ENCODE measurements at regions not wholly inside any gene's neighbourhood (a gene's known extent, or its start where the extent isn't known, plus 50 kb on each side); places are given as distances from the start of the nearest gene placed in this dataset.
"Not testable (repeated sequence)": the region's sequence is repeated elsewhere in the genome, so short reads cannot be mapped to it uniquely, and the experiment has no call there.

DNA sequence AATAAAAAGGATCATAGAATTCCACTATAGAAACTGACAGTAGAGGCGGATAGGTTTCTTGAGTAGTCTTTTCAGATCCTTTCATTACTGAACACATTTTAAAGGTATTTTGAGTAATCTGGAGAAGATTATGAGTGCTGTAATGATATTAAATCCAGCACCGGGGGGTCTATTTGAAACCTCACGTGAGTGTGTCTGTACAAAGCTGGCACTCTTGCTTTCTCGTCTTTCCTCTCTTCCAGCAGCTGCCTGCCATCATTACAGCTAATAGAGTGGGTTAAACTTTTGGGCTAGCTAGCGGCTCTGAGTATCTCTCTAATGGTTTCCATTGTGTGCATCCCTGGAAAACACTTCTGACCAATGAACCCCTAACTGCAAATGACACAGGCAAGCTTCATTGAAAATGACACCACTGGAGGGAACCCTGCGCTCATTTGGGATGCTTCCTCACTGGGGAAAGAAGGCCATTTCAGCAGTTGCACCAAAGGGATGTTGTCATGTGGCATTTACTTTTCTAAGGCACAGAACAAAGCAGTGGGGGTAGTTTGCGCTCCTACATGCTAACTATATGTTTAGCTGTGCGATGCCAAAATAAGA lies 101.0 kb downstream of the HRH4 start:
- no peak for DNase-seq (ENCODE audit: low read depth in 3 of 3)

DNA sequence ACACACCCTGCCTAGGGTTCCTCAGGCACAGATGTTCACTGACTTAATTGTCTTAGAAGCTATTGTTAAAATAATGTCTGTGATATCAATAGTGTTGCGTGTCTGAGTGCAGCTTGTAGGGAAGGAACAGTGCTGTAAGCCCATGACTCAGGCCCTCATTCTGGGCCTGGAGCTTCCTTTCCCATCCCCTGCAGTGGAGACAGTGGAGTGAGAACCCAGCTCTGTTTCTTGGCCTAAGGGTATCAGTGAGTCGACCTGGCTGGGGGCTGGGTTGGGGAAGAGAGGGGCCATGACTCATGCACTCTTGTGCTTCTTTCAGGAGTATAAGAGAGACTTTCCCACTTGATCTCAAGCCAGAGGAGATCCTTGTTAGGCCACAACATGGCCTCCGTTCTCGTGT lies 106.8 kb downstream of the HRH4 start:
- no peak for DNase-seq (ENCODE audit: low read depth in 3 of 3)

DNA sequence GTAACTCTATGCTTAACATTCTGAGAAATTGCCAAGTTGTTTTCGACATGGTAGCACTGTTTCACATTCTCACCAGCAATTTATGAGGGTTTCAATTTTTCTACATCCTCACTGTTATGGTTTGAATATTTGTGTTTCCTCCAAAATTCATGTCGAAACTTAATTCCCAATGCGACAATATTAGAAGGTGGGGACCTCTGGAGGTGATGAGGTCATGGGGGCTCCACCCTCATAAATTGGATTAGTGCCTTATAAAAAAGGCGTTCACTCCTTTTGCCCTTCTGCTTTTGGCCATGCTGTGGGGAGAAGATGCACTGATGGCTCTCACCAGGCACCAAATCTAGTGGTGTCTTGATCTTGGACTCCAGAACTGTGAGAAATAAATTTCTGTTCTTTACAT lies 110.3 kb downstream of the HRH4 start:
- DNase-seq (ENCODE audit: low read depth in 3 of 3): no peak

DNA sequence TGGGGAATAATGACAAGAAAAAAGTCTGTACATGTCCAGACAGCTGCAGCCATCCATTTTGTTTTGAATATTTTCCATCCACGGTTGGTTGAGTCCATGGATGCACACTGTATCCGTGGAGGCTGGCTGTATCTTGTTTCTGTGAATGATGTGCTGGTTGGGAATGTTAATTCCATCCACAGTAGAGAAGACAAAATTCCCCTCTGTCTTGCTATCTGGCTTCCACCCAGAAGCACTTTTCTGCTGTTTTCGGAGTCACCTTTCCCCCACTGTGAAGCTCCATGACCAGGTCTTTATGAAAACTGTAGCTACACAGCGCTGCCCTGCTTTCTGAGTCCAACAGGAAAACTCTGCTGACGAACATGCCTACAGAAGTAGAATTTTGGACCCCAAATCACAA lies 122.3 kb downstream of the HRH4 start:
- no peak for DNase-seq (ENCODE audit: low read depth in 3 of 3)

DNA sequence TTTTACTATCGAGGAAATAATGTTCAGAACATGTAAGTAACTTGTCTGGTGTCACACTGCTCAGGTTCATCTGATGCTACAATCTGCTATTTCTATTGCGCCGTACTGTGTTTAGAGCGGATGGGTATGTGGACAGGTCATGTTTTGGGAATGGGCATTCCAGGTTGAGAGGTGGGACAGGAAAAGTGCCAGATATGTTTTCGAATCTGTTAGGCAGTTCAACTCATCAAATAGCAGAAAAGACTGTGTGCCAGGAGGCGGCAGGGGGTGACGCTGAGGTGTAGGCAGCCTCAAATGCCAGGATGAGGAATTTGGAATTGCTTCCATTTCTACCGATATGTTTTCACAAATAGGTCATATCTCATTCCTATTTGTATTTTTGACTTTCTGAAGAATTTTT lies 123.8 kb downstream of the HRH4 start:
- DNase-seq (ENCODE audit: low read depth in 3 of 3): no peak

DNA sequence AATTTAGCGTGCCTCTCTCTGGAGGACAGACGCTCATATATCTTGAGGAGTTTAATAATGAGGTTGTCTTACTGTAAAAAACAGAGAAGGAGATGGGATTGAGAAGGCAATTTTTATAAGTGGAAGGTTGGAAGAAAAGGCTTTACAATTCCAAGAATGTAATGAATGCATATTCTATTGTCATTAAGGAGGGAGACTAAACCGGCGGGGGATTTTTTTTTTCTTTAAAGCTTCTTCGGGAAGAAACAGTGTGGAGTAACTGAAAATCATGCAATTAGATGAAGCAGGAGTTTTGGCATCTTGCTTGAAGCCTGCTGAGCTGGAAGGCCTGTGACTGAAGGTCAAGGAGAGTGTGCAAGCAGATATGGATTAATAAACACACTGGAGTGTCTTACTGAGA lies 124.4 kb downstream of the HRH4 start:
- no peak for DNase-seq (ENCODE audit: low read depth in 3 of 3)

DNA sequence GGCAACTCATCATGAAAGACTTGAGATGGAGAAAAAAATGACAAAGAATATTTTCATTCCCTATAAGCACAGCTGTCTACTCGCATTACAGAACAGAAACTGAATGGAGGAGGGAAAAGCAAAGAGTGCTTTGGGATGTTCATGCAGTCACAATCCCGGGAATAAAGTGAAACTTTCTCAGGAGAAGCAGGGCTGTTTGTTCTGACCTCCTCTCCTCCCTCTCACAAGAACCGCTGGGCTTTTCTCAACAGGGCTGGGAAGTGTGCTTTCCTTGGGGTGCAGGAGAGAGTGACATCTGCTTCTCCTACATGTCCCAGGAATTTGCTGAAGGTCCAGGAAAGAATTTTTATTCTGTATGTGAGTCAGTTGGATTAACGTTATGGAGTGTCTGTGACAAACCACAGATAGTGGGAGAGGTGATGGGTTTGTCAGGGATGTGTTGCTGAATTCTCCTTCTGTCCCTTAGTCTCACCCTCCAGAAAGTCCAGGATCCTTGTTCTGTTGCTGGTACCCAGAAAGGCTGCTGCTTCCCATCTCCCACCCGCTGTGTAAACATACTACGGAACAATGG lies 125.6 kb downstream of the HRH4 start:
- no peak for DNase-seq (ENCODE audit: low read depth in 3 of 3)

DNA sequence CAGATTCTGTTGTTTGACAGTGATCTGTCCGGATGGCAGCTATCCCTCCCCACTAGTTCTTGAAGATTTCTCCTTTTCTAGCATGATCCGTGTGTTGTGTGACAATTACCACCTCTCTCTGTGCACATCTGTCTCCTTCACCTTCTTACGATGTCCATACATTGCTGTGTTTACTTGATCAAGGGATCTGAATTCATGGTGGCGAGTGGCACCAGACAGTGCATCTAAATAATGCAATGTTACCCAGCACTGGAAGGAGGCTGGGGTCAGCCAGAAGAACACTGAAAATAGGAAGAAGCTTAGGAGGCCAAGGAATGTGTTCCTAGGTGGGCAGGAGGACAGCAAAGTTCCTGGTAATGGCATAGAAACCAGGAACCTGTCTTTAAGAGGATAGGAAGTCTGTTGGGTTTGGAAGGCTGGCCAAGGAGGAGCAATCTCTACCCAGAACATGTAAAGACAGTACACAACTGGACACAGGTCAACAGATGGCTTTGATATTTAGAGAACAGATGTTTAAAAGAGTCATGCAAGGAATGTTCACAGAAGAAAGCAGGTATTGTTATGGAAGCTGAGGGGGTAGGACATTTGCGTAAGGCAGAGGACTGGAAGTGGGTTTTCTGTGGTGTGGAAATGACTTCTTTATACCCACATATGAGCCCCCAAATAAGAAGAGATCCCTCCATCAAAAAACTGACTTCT lies 126.4 kb downstream of the HRH4 start:
- DNase-seq (ENCODE audit: low read depth in 3 of 3): no peak

DNA sequence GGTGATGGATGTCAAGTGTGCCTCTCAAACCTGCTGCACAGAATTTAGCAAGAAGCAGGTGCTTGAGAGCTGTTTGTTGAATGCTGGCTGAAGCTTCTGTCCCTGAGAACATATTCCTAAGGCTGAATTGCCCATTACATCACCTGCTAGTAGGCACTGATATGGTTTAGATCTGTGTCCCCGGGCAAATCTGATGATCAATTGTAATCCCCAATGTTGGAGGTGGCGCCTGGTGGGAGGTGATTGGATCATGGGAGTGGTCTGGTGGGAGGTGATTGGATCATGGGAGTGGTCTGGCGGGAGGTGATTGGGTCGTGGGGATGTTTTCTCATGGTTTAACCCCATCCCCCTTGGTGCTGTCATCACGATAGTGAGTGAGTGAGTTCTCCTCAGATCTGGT lies 128.0 kb downstream of the HRH4 start:
- no peak for DNase-seq (ENCODE audit: low read depth in 3 of 3)

DNA sequence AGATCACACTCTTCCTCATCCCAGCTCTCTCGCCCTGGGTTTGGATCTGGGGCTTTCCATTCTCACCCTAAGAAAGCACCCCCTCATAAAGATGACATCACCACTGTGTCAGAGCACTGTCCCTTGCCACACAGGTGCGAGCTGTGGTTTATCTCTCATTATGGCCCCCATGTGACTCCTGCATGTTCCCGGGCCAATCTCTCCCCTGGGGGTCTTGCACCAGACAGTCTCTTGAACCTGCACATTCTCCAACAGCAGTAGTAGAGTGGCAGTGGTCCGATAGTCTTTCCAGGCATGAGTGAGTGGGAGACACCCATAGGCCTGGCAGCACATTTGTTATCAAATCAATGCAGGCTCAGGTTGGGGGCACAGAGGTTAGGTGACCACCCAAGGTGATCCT lies 130.5 kb downstream of the HRH4 start:
- DNase-seq (ENCODE audit: low read depth in 3 of 3): no peak

DNA sequence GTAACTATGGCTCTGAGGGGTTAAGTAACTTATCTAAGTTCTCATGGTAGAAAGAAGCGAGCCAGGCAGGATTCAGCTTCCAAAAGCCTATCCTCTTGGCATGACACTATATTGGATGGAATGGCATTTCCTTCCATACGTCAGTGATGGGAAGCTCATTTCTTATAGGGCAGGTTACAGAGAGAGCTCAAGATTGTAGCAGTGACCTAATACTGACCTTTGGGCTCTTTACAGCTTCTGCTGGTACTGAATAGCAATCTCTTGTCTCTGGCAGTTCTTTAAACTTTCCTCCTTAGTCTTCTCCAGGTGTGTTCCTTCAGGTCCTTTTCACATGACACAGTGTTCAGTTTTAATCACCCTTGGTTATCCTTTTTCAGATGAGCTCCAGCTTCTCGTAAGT lies 133.0 kb downstream of the HRH4 start:
- DNase-seq (ENCODE audit: low read depth in 3 of 3): no peak

DNA sequence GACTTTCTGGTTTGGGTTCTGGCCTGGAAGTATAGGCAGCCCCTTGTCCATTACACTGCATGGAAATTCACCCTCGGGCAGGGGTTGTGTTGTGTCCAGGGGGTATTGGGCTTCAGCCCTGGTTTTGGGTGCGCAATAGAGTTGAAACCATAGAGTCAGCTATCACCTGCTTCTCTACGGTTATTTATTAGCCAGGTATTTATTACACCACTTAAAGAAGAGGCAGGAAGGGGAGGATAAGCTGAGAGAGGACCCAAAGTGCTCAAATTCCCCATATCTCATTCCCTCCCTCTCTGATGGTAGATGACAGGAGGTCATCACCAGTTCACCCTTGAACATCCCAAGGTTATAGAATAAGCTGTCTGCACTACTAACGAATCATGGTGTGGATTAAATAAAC lies 133.4 kb downstream of the HRH4 start:
- DNase-seq (ENCODE audit: low read depth in 3 of 3): no peak

DNA sequence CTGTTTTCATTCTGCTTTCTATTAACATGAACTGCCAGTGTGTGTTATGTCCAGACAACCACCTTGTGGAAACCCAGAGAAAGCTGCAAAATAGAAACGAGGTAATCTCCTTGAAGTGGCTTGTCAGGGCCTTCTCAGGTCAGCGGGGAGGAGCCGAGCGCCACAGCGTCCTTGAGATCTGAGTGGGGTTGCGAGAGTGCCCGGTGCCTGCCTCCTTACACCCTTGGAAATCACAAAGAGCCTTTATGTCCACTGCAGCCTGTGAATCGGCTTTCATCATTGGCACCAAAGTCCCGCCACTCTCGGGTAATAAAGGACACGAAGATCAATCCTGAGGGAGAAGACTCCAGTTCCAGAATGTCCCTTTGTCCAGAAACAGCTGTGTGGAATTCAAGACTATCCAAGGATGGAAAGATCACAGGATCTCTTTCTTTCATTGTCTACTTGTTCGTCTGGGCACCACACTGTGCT lies 135.2 kb downstream of the HRH4 start:
- DNase-seq (ENCODE audit: low read depth in 3 of 3): no peak

DNA sequence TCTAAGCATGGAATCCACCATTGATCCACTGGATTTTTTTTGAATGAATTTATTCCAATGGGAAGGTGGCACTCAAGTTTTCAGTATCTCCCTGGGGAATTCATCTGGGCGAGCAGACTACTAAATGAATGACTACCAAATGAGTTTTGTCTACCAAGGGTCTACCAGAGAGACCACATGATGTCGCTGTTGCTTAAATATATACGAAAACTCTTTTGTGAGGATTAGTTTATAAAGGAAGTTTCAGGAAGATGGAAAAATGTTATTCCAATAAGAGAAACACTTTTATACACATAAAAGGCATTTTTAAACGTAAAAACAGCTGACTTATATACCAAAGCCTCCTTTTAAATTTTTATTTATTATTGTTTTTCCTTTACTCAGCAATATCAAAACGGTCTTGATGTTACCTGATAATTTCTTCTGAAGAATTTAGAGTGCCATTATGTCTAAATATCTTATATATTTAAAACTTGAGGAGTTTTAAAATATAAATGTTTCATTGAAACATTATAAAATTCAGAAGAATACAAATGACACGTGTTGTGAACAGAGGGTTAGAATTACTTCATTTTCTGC lies 139.7 kb downstream of the HRH4 start:
- no peak for DNase-seq (ENCODE audit: low read depth in 3 of 3)

DNA sequence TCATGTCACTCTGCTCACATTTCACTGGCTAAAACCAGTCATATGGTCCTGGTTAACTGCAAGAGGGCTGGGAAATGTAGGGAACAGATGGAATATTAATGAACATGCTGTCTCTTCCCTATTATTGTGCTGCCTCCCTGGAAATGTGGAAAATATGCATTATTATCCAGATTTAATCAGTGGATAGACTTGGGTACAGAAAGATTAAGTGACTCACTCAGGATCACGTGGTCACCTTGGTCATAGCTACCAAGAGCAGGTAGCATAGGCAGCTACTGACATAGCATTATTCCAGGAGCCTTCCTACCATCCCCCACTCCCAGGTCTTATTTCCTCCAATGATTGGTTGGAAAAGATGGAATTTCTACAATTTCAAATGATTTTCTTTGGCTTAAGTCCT lies 141.1 kb downstream of the HRH4 start:
- DNase-seq (ENCODE audit: low read depth in 3 of 3): no peak

DNA sequence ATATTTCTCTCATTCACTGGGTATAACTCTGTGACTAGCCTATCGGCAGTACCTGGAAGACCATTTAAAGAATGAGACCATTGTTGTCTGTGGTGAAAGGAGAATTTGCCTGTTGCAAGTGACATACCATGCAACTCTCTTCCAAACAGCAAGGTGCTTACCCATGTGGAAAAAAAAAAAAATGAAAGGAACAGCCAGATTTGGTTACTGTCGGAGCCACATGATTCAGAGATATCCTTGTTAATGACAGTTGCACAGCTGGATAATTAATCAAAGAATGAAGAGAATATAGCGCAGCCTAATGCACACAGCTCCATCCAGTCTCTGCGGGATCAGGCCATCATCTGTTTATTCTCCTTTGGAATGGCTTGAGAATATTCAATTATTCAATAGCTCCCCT lies 141.8 kb downstream of the HRH4 start:
- no peak for DNase-seq (ENCODE audit: low read depth in 3 of 3)

DNA sequence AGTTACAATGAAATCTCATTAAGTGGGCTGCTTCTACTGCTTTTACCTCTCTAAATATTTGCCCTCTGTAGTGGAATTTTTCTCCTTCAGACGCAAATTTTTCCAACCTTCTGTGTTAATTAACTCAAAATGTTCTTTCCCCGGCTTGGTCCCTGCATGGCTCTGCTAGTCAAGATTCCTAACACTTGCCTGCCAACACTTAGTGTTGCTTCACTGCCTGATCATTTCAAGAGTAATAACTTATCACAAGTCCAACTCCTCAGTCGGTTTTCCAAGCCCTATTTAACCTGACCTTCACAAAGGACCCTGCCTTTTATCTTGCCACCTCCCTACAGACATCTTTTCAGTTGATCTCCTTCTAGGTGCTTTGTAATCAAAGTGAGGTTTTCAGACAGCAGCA lies 142.7 kb downstream of the HRH4 start:
- no peak for DNase-seq (ENCODE audit: low read depth in 3 of 3)

DNA sequence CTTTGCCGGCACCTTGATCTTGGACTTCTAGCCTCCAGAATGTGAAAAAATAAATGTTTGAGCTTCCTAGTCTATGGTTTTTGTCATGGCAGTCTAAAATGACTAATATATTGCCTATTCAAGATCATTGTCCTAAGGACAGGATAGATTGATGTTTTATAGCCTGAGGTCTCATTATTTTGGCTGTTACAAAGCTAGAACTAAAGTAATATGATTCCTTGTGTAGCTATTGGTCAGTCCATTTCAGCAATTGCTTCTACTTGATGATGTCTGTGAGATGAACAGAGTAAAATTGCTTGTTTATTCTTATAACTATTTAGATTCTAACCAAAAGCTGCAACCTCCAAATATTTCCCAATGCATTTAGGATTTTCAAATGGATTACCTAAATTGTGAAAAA lies 145.0 kb downstream of the HRH4 start:
- no peak for DNase-seq (ENCODE audit: low read depth in 3 of 3)

DNA sequence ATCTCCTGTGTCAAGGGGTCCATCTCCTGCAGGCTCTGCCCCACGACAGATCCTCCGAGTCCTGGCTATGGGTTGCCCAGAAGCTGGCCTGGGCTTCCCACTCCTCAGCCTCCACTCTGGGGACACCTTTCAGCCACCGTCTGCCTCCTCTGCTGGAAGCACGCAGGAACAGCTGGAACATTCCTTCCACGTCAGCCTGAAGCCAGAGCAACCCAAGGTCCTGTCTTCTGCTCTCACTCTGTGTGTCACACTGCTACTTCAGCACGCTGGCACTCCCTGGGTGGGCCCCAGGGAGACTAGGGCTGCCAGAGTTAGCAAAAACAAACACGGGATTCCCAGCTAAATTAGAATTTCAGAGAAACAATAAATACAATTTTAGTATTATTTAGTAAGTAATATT lies 148.8 kb downstream of the HRH4 start:
- DNase-seq (ENCODE audit: low read depth in 3 of 3): no peak

DNA sequence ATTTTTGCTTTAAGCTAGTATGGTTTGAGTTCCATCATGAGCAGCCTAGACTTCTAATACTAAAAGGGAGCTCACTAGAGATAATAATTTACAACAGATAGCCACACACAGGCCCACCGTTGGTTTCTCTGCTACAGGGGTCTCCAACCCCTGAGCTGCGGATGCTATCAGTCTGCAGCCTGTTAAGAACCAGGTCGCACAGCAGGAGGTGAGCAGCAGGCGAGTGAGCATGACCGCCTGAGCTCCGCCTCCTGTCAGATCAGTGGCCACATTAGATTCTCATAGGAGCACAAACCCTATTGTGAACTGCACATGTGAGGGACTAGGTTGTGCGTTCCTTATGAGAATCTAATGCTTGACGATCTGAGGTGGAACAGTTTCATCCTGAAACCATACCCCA lies 150.6 kb downstream of the HRH4 start:
- no peak for DNase-seq (ENCODE audit: low read depth in 3 of 3)

DNA sequence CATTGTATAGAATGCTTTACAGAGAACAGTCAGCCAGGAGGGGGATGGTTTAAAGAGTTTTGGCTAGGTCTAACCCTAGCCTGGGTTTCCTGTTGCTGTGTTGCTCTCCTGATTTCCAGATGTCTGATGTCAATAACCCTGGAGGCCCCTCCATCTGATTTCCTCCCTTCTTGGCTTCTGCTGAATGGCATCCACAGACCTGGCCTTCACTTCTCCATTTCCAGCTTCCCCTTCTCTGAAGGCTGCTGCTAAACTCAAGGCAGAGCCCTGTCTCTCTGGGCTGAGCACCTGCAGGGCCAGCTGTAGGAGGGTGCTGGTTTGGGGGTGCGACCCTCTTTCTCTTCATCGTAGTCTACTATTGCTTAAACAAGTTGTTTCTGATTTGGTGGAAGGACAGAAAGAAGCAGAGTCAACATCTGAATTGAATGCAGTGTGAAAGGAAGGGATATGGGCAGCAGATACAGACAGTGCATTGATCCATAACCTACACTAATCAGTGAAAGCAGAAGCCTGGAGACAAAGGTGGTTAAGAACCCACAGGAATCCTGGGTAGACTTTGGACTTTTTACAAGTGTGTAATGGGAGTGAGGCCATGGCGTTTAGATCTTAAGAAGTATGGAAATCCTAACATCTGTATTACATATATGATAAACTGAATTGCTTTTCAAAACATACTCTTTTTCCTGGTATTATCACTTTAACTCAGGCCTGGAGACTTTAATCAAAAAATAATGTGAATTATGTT lies 153.6 kb downstream of the HRH4 start:
- DNase-seq (ENCODE audit: low read depth in 3 of 3): no peak

DNA sequence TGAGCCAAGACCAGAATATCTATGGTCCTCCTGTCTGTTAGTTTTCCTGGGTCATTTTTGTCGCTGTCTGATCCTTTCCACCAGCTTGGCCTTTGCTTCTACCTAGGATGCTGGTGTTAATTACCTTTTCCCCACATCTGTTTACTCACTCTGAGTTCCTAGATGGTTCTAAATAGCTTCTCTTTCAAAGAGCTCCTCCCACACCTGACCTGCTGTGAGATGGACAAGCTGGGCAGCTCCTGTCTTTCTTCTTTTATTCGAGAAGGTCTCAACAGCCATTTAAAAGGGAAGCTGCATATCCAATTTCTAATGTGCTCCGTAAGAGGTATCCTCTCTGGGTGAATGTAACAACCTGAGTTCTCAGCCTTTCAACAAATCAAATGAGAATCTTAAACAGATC lies 156.2 kb downstream of the HRH4 start:
- no peak for DNase-seq (ENCODE audit: low read depth in 3 of 3)

DNA sequence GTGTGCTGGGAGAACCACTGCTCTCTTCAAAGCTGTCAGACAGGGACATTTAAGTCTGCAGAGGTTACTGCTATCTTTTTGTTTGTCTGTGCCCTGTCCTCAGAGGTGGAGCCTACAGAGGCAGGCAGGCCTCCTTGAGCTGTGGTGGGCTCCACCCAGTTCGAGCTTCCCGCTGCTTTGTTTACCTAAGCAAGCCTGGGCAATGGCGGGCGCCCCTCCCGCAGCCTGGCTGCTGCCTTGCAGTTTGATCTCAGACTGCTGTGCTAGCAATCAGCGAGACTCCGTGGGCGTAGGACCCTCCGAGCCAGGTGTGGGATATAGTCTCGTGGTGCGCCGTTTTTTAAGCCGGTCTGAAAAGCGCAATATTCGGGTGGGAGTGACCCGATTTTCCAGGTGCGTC lies 164.0 kb downstream of the HRH4 start:
- DNase-seq (ENCODE audit: low read depth in 3 of 3): not testable (repeated sequence)

All from stimulated activated CD4-positive, alpha-beta T cell treated with anti-CD3 and anti-CD28 coated beads, TNF-alpha, amount 100 ng/mL, for 48 hours (primary cell).